Activated T-helper 1 cell treated with anti-CD3 and anti-CD28 coated beads, Interleukin-12 subunit alpha, Interleukin-12 subunit beta, Interleukin-2, Interleukin-4 antibody, amounts not matched to agents 30 ng/mL and 10 ng/mL and 1 ng/mL, durations not matched to agents 14 hours and 24 hours and 36 hours (primary cell): ENCODE measurements at regions not wholly inside any gene's neighbourhood (a gene's known extent, or its start where the extent isn't known, plus 50 kb on each side); places are given as distances from the start of the nearest gene placed in this dataset.

Source experiments
- DNase-seq: peaks from one replicate; pipeline ENCODE4 v3.0.0; 2021; ENCODE audit warnings: low spot score
- H3K27ac Mint-ChIP-seq: one replicate; pipeline ENCODE4 v1.8.0; 2021; ENCODE audit warnings: mild to moderate bottlenecking, mixed read lengths
- H3K27me3 Mint-ChIP-seq: one replicate; pipeline ENCODE4 v1.8.0; 2022; ENCODE audit warnings: mild to moderate bottlenecking, moderate library complexity, mixed read lengths; ENCODE audit not compliant: insufficient read depth
- H3K36me3 Mint-ChIP-seq: one replicate; pipeline ENCODE4 v1.8.0; 2021; ENCODE audit warnings: low read depth, mixed read lengths
- H3K4me1 Mint-ChIP-seq: one replicate; pipeline ENCODE4 v1.8.0; 2021; ENCODE audit warnings: low read depth, mixed read lengths
- H3K4me3 Mint-ChIP-seq: one replicate; pipeline ENCODE4 v1.8.0; 2021; ENCODE audit warnings: mild to moderate bottlenecking, moderate library complexity, mixed read lengths
- H3K9me3 Mint-ChIP-seq: one replicate; pipeline ENCODE4 v1.8.0; 2021; ENCODE audit warnings: mixed read lengths
- intact Hi-C: fragments of 100-400 bp; cut with micrococcal nuclease; formaldehyde crosslinking; loops from one replicate; pipeline ENCODE4 v1.15.1; 2024

GRCh38 chr22:22103078-22103875 is 120.7 kb upstream of the TOP3B start:
- H3K27ac Mint-ChIP-seq: no peak overlapping the region
- no peak overlapping the region for H3K4me3 Mint-ChIP-seq
- DNase-seq: no peak
- peaks cover under 1% of the 10 kb centered on the region for H3K9me3 Mint-ChIP-seq
- H3K36me3 Mint-ChIP-seq: no peaks in the 10 kb centered on the region
- intact Hi-C loops: no loop called here
- no peaks in the 10 kb centered on the region for H3K4me1 Mint-ChIP-seq
- peaks cover 13% of the 10 kb centered on the region for H3K27me3 Mint-ChIP-seq

- Mint-ChIP-seq H3K9me3 (peaks cover 11% of the 10 kb centered on the region), H3K4me3 (no peak overlapping the region), H3K4me1 (peaks cover 6% of the 10 kb centered on the region), H3K27me3 (peaks cover 6% of the 10 kb centered on the region), H3K27ac (no peak overlapping the region), H3K36me3 (no peaks in the 10 kb centered on the region)
- no peak for DNase-seq
- intact Hi-C loops: no loop called here
Measured at GRCh38 chr22:22099833-22100812, 117.5 kb upstream of the TOP3B start.

- Mint-ChIP-seq H3K27me3 (peaks cover 2% of the 10 kb centered on the region), H3K4me3 (no peak overlapping the region), H3K36me3 (no peaks in the 10 kb centered on the region), H3K9me3 (peaks cover 11% of the 10 kb centered on the region), H3K4me1 (peaks cover 8% of the 10 kb centered on the region), H3K27ac (no peak overlapping the region)
- intact Hi-C loops: no loop called here
- DNase-seq: no peak
Measured at GRCh38 chr22:22099194-22099486, 116.6 kb upstream of the TOP3B start.

- Mint-ChIP-seq H3K4me3 (no peak overlapping the region), H3K4me1 (peaks cover 13% of the 10 kb centered on the region), H3K36me3 (no peaks in the 10 kb centered on the region), H3K9me3 (peaks cover 11% of the 10 kb centered on the region), H3K27me3 (peaks cover 2% of the 10 kb centered on the region), H3K27ac (no peak overlapping the region)
- no peak for DNase-seq
- intact Hi-C loops: no loop called here
Measured at GRCh38 chr22:22098457-22099193, 116.0 kb upstream of the TOP3B start.

GRCh38 chr22:22097727-22098228 is 115.2 kb upstream of the TOP3B start:
- Mint-ChIP-seq H3K9me3 (peaks cover 11% of the 10 kb centered on the region), H3K27ac (no peak overlapping the region), H3K4me3 (no peak overlapping the region), H3K4me1 (peaks cover 22% of the 10 kb centered on the region), H3K27me3 (peaks cover 2% of the 10 kb centered on the region), H3K36me3 (no peaks in the 10 kb centered on the region)
- no peak for DNase-seq
- intact Hi-C loops: no loop called here

- no peak overlapping the region for H3K27ac Mint-ChIP-seq
- intact Hi-C loops: no loop called here
- H3K4me1 Mint-ChIP-seq: peaks cover 31% of the 10 kb centered on the region
- H3K36me3 Mint-ChIP-seq: no peaks in the 10 kb centered on the region
- no peak overlapping the region for H3K4me3 Mint-ChIP-seq
- no peak for DNase-seq
- H3K9me3 Mint-ChIP-seq: peaks cover 11% of the 10 kb centered on the region
- H3K27me3 Mint-ChIP-seq: peaks cover 6% of the 10 kb centered on the region
Measured at GRCh38 chr22:22094921-22095320, 112.3 kb upstream of the TOP3B start.

- H3K9me3 Mint-ChIP-seq: peaks cover 11% of the 10 kb centered on the region
- peaks cover 31% of the 10 kb centered on the region for H3K4me1 Mint-ChIP-seq
- H3K27ac Mint-ChIP-seq: no peak overlapping the region
- no peak for DNase-seq
- H3K4me3 Mint-ChIP-seq: no peak overlapping the region
- intact Hi-C loops: no loop called here
- H3K27me3 Mint-ChIP-seq: peaks cover 10% of the 10 kb centered on the region
- H3K36me3 Mint-ChIP-seq: no peaks in the 10 kb centered on the region
Measured at GRCh38 chr22:22094514-22094913, 111.9 kb upstream of the TOP3B start.

GRCh38 chr22:22093743-22094142 is 111.2 kb upstream of the TOP3B start:
- Mint-ChIP-seq H3K27ac (no peak overlapping the region), H3K4me3 (no peak overlapping the region), H3K9me3 (peaks cover 11% of the 10 kb centered on the region), H3K36me3 (no peaks in the 10 kb centered on the region), H3K27me3 (peaks cover 14% of the 10 kb centered on the region), H3K4me1 (peaks cover 31% of the 10 kb centered on the region)
- intact Hi-C loops: loop anchor here (1.0 kb wide), 1 partner anchor 18 kb away; no protein-coding TSS in a partner anchor
- DNase-seq: no peak

- H3K9me3 Mint-ChIP-seq: peaks cover 8% of the 10 kb centered on the region
- H3K4me1 Mint-ChIP-seq: peaks cover 31% of the 10 kb centered on the region
- H3K4me3 Mint-ChIP-seq: no peak overlapping the region
- no peak for DNase-seq
- peaks cover 14% of the 10 kb centered on the region for H3K27me3 Mint-ChIP-seq
- no peaks in the 10 kb centered on the region for H3K36me3 Mint-ChIP-seq
- intact Hi-C loops: loop anchor here (1.0 kb wide), 1 partner anchor 18 kb away; no protein-coding TSS in a partner anchor
- H3K27ac Mint-ChIP-seq: peak overlapping the region; percentile 3
Measured at GRCh38 chr22:22092974-22093373, 110.4 kb upstream of the TOP3B start.

- DNase-seq: no peak
- no peaks in the 10 kb centered on the region for H3K36me3 Mint-ChIP-seq
- intact Hi-C loops: no loop called here
- H3K27ac Mint-ChIP-seq: no peak overlapping the region
- H3K9me3 Mint-ChIP-seq: peaks cover 4% of the 10 kb centered on the region
- H3K4me3 Mint-ChIP-seq: no peak overlapping the region
- peaks cover 30% of the 10 kb centered on the region for H3K4me1 Mint-ChIP-seq
- H3K27me3 Mint-ChIP-seq: peaks cover 14% of the 10 kb centered on the region
Measured at GRCh38 chr22:22092101-22092500, 109.5 kb upstream of the TOP3B start.

- Mint-ChIP-seq H3K4me1 (peaks cover 25% of the 10 kb centered on the region), H3K27ac (no peak overlapping the region), H3K4me3 (no peak overlapping the region), H3K27me3 (peaks cover 14% of the 10 kb centered on the region), H3K36me3 (no peaks in the 10 kb centered on the region), H3K9me3 (peaks cover 4% of the 10 kb centered on the region)
- intact Hi-C loops: no loop called here
- no peak for DNase-seq
Measured at GRCh38 chr22:22091400-22091878, 108.9 kb upstream of the TOP3B start.

- no peak for DNase-seq
- intact Hi-C loops: no loop called here
- Mint-ChIP-seq H3K9me3 (peaks cover 3% of the 10 kb centered on the region), H3K4me1 (peaks cover 25% of the 10 kb centered on the region), H3K4me3 (no peak overlapping the region), H3K27me3 (peaks cover 18% of the 10 kb centered on the region), H3K27ac (no peak overlapping the region), H3K36me3 (no peaks in the 10 kb centered on the region)
Measured at GRCh38 chr22:22090650-22091399, 108.2 kb upstream of the TOP3B start.
